HG03045 (cell line): ENCODE measurements at regions not wholly inside any gene's neighbourhood (a gene's known extent, or its start where the extent isn't known, plus 50 kb on each side); places are given as distances from the start of the nearest gene placed in this dataset.
"Not testable (repeated sequence)": the region's sequence is repeated elsewhere in the genome, so short reads cannot be mapped to it uniquely, and the experiment has no call there.

Source experiments
- ATAC-seq: cut with Tn5 transposase; IDR thresholded peaks from one replicate; pipeline ENCODE4 v1.9.1; 2021; ENCODE audit warnings: mild to moderate bottlenecking, moderate library complexity; ENCODE audit not compliant: unreplicated experiment

DNA sequence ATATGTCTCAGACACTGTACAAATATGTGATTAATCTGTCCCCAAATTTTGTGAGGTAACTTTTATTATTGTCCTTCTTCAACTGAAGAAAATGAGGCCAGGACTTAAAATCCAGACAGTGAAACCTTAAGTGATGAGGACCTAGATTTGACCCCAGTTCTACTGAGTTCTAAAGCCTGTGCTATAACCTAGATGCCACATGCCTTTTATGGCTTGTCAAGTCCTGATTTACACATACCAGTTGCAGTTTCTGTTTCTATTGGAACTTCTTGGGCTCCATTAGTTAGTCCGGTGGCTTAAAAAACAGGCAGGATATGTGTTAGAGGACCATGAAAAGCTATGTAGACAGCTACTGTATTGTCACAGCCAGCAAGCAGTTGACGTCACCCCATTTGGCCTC lies 436.5 kb upstream of the KLHL1 start:
- no peak for ATAC-seq

DNA sequence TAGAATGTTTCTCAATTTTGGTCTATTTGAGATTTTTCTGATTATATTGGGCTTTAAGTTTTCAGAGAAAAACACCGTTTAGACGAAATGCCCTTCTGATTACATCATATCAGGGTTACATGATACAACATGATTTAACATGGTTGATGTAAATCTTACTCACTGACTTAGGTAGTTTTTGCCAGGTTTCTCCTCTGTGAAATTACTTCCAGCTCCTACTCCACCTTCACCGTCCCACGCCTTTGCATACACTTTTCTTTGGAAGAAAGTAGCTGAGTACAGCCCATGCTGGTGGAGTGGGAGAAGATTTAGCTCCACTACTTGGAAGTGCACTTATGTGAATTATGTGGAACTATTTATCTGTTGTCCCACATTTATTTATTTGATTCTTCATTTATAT lies 433.2 kb upstream of the KLHL1 start:
- ATAC-seq: no peak

DNA sequence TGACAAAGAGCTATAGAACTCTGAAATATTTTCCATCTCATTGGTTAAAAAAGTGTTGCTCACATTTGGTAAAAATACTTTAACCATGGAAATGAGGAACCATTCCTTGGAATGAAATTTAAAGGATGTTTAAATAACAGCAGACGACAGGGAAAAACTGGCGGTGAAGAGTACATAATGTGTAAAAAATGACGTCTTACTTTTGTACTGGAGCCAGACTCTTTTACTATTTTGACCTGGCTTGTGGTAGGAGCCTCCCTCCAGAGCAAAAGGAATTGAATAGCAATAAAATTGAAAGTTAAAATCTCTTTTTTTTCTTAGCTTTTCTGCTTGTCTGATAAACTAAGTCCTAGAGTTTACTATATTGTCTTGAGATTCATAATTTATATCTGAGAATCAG lies 426.2 kb upstream of the KLHL1 start:
- ATAC-seq: no peak

DNA sequence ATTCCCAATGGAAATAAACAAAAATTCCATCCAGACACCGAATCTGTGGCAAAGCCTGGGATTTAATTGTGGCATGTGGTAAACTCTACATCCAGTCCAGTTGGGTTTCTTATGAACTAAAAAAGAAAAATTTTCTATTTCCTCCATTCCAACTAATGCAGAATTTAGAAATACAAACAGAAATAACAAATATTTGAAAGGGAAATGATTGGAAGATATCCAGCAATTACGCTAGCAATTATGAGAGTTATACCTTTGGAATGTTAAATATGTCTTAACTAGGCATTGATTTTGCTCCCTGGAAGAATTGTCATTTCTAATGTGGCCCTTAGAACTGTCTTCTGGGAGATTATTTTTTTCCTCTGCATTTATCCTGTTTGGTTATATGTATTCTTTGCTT lies 421.4 kb upstream of the KLHL1 start:
- no peak for ATAC-seq

DNA sequence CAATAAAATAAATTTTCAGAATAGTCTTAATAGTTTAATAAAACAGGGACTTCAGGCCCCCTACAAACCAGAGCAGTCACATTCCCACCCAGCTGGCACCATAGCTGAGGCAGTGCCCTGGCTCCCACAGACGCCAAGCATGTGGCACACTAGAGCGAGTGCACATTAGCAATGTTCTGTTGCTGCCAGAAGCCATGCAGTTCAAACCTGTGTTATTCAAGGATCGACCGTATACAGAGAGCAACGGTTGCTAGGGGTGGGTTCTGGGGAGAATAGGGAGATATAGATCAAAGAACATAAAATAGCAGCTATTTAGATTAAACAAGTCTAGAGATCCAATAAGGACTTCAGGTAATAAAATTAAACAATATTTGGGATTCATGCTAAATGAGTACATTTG lies 419.3 kb upstream of the KLHL1 start:
- no peak for ATAC-seq

DNA sequence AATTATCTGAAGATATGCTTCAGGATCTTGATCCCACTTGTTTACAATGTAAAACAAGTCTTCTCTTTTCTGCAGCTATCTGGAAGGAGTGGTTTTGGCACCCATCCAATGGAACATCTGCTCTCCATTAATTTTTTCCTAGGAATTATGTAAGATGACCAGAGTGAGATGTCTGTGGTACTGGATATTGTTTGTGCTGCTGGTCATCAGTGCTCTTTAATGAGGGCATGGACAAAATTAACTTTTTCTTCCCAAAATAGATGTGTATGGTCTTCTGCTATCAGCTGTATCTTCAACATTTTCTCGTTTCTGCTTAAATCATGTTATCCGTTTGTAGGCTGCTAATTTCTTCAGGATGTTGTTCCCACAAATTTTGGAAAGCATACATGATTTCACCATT lies 415.4 kb upstream of the KLHL1 start:
- ATAC-seq: no peak

DNA sequence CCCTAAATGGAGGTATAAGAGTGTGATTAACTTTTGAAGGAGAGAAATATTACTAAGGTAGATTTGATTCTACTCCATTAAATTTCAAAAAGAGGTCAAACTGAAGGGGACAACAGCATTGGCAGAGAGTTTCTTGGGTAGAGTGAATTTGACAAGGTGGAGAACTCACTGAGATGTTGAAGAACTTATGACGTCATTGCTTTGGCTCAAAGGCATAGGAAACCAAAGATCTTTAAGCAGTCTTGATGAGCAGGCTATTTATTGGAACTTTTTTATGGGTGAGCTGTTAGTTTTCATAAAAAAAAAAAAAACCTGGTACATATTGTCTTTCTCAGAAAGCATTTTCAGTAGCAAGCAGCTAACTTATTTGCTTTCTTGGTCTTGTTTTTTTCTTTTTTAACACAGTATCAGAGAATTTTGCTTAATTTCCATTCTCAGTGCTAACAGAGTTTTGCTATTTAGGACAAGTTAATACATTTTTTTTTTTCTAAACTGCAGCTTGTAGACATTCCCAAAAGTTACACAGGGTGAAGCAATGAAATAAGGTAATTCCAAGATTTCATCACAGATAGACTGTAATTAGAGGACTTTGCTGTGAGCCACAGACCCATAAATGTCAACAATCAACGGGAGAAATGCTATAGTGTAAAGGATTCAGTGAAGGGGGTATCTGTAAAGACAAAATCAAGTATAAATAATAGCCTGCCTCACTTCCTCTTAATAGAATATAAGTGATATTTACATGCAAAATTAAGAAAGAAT lies 412.2 kb upstream of the KLHL1 start:
- no peak for ATAC-seq

DNA sequence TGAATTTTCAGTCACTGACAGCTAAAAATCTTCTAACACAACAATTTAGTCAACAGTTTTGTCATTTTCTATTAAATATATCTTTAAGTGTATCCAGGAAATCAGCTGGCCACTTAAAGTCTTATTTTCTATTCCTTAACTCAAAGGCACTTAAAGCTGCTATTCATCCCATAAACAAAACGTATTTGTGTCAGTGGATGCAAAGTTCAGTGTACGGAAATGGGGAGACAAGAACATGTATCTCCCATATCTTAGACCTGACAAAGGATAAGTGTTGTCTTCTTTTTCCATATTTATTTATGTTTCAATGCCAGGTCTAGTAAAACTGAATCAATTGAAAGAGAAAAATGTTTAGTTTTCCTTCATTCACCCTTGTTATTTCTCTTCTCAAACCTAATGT lies 409.8 kb upstream of the KLHL1 start:
- no peak for ATAC-seq

DNA sequence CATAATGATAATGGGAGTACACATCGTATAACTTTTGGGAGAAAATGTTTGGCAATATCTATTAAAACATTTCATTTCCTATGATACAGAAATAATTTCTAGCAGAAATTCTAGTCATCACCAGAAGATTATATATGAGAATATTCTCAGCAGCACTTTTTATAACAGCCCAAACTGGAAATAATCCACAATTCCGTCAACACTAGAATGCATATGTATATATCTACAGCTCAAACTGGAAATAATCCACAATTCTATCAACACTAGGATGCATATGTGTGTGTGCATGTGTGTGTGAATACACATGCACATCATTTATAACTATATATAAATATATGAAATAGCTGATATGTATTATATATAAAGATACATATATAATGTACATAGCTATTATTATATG lies 408.0 kb upstream of the KLHL1 start:
- no peak for ATAC-seq

DNA sequence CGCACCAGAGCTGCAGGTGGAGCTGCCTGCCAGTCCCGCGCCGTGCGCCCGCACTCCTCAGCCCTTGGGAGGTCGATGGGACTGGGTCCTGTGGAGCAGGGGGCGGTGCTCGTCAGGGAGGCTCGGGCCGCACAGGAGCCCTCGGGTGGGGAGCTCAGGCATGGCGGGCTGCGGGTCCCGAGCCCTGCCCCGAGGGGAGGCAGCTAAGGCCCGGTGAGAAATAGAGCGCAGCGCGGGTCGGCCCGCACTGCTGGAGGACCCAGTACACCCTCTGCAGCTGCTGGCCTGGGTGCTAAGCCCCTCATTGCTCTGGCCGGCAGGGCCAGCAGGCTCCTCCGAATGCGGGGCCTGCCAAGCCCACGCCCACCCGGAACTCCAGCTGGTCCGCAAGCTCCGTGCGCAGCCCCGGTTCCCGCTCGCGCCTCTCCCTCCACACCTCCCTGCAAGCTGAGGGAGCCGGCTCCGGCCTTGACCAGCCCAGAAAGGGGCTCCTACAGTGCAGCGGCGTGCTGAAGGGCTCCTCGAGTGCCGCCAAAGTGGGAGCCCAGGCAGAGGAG lies 403.7 kb upstream of the KLHL1 start:
- not testable (repeated sequence) for ATAC-seq

DNA sequence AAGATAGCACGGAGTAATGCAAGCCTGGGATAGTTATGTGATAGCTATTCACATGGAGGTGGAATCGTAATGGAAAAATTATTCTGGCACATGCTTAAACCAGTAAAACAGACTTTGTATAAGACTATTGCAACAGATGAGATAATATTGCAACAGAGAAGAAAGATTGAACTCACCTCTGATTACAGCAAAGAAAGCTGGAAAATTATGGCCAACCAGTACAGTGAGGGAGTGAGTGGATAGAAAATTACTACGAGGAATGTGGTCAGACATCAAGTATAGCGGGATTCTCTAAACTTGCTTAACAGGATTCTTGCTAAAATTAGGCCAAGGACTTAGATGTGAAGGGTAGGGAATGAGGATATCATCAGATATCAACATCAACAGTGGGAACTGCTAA lies 397.6 kb upstream of the KLHL1 start:
- ATAC-seq: no peak

DNA sequence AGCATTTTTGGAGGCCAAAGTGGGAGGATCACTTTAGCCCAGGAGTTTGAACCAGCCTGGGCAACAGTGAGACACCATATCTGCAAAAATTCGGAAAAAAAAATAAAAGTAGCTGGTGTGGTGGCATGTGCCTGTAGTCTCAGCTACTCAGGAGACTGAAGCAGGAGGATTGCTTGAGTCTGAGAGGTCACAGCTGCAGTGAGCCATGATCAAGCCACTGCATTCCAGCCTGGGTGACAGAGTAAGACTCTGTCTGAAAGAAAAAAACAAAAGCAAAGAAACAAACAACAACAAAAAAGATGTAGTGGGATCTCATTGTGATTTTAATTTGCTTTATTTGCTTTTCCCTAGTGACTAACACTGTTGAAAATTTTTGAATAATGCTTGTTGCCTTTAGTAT lies 394.7 kb upstream of the KLHL1 start:
- ATAC-seq: no peak

DNA sequence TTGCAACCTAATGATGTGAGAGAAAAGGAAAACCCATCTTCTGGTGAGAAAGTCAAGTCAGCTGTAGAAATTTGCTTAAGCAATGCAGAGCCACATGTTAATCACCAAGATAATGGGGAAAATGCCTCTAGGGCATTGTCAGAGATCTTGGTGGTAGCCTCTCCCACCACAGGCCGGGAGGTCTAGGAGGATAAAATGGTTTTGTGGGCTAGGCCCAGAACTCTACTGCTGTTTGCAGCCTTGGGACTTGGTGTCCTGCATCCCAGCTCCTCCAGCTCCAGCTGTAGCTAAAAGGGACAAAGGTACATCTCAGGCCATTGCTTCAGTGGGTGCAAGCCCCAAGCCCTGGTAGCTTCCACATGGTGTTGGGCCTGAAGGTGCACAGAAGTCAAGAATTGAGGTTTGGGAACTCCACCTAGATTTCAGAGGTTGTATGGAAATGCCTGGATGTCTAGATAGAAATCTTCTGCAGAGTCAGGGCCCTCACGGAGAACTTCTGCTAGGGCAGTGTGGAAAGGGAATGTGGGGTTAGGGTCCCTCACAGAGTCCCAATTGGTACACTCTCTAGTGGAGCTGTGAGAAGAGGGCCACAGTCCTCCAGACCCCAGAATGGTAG lies 382.2 kb upstream of the KLHL1 start:
- ATAC-seq: no peak

DNA sequence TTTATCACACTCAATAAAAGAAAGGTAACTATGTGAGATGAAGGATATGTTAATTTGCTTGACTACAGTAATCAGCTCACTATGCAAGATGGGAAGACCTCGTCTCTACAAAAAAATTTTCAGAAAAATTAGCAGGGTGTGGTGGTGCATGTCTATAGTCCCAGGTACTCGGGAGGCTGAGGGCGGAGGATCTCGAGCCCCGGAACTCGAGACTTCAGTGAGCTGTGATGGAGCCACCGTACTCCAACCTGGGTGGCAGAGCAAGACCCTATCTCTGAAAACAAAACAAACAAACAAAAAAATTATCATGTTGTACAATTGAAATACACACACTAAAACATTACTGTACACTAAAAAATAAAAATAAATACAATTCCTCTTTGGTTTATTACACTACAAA lies 376.7 kb upstream of the KLHL1 start:
- ATAC-seq: no peak

DNA sequence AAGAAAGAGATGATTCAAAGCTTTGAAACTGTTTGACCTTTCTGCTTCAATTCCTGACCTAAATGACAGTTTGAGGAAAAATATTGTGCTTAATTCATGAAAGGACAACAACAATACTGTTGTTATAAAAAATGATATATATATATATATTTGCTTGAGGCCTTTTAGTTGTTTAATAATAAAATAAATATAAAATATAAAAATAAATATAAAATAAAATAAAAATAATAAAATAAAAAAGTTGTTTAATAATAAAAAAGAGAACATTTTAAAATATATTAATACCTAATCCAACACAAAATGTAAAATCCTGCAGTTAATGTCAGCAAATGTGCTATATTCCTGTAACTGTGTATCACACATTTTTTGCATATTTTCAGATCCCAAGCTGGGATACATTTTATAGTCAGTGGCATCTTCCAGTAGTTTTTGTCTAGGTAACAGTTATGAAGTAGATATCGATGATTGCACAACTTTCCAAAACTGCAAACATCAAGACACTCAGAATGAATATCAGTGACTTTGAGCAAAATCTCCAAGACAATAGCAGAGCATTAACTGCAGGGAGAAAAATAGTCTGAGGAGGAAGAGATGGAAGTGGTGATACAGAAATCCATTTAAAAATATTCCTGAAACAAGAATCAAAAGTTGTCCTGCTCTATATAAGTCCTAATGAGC lies 375.5 kb upstream of the KLHL1 start:
- no peak for ATAC-seq

DNA sequence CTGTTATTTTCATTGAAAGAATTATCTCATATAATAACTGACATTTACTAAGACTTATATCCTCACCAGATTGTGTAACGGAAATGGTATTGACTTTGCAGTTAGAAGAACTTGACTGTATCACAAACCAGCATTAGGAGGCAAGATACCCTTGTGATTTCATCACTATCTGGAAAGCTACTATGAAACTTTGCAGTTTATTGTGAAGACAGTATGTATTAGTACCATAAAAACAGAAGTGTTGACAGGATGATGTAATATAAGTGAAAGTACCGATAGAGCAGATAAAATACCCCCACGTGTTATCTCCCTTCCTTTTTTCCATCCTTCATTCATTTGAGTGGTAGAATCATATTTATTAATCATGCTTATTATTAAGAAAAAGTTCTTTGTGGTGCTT lies 365.7 kb upstream of the KLHL1 start:
- ATAC-seq: no peak

DNA sequence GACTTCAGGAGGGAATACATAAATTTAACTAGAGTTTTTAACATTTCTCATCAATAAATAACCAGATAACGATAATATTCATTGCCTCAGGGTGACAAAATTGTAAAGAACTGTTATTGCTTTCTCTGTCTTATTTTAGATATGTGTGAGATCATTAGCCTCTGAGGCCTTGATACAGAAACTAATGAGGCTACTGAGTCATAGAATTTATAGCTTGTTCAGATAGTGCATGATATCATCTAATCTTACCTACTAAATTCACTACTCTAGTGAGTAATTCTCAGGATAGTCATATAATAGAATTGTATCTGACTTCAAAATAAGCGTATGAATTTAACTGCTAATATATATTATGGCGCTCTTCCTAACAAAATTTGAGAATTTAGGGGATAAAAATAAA lies 360.8 kb upstream of the KLHL1 start:
- ATAC-seq: no peak

DNA sequence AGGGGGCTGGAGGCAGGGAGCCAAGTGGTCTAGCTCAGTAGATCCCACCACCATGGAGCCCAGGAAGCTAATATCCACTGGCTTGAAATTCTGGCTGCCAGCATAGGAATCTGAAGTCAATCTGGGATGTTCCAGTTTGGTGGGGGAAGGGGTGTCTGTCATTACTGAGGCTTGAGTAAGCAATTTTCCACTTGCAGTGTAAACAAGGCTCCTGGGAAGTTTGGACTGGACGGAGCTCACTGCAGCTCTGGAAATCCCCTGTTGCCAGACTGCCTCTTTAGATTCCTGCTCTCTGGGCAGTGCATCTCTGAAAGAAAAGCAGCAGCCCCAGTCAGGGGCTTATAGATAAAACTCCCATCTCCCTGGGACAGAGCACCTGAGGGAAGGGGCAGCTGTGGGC lies 349.2 kb upstream of the KLHL1 start:
- no peak for ATAC-seq

DNA sequence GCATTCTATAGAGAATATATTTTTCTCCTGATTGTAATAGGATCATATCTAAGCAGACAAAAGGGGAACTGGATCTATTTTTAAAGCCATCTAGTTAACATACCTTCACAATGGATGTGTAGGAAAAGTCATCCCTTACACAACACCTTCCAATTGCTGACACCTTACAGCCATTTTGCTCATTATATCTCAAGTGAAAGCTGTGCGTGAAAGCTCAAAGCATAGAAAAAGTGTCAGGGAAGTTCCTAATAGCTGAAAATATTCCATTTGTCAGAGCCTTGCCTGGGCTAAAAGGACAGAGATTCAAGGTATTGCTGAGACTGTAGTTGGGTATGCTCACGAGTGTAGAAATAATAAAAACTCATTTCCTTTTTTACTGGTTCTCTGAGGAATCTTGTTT lies 340.6 kb upstream of the KLHL1 start:
- no peak for ATAC-seq

DNA sequence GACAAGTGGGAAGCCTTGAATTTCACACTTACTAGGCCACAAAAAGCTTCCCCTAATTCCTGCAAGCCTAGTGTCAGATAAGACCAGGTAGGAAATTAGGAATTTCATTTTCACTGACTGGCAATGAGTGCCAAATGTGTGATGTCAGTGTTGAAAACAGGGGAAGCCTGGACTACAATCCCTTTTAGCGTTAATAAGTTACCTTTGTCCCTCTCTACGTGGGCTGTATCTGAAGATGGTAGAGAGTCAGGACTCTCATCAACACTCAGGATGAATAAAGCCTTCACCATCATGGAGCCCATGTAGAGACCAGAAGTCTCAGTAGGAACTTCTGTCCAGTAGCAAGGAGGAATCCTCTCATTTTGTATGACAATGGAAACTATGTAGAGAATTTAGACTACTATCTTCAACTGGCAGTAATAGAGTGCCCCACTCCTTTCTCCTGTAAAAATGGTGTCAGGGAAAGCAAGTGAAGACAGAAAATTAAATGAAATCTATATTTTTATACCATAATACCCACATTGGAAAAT lies 324.1 kb upstream of the KLHL1 start:
- ATAC-seq: no peak

DNA sequence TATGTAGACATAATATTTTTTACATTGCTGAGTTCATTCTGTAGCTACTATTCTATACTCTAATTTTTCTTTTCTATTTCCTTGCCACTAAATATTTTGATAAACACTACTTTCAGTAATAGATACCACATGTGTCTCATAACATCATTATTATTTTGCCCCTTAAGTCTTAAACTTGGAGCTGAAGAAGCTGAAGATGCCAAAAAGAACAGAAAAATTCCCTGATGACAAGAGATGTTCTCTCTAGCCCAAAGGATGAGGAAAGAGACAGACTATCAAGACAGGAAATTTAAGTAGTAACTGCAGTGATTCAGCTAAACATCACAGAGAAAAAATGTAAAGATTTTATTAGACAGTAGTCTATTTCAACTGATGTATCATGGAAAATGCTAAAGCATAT lies 322.0 kb upstream of the KLHL1 start:
- no peak for ATAC-seq

DNA sequence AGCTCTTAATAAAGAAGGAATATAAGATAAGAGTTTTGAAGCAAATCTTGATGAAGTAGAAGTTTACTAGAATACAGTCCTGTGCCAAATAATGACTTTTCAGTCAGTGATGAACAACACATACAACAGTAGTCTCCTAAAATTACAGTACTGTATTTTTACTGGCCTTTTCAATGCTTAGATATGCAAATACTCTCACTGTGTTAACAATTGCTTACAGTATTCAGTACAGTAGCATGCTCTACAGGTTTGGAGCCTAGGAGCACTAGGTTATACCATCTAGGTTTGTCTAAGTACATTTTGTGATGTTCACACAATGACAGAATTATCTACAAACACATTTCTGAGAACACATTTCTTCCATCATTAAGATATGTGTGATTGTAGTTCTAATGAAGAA lies 316.7 kb upstream of the KLHL1 start:
- ATAC-seq: no peak
